HEK293T (cell line): ENCODE measurements at regions not wholly inside any gene's neighbourhood (a gene's known extent, or its start where the extent isn't known, plus 50 kb on each side); places are given as distances from the start of the nearest gene placed in this dataset.

Source experiments
- ELF4 ChIP-seq: fragments of 450-650 bp; IDR thresholded peaks from 2 replicates; pipeline ENCODE4 v1.6.1; 2017; ENCODE audit warnings: antibody characterized with exemption
- FOXA1 ChIP-seq: fragments of 450-650 bp; IDR thresholded peaks from 2 replicates; pipeline ENCODE4 v1.6.1; 2016; ENCODE audit warnings: mild to moderate bottlenecking
- FOXM1 ChIP-seq: fragments of 450-650 bp; IDR thresholded peaks from 2 replicates; pipeline ENCODE4 v1.6.1; 2017; ENCODE audit warnings: mild to moderate bottlenecking, borderline replicate concordance
- HDGF ChIP-seq: fragments of 450-650 bp; IDR thresholded peaks from 2 replicates; pipeline ENCODE4 v1.6.1; 2017; ENCODE audit warnings: antibody characterized with exemption, borderline replicate concordance
- L3MBTL2 ChIP-seq: fragments of 450-650 bp; conservative IDR thresholded peaks from 2 replicates; pipeline ENCODE4 v1.6.1; 2016; ENCODE audit warnings: mild to moderate bottlenecking

DNA sequence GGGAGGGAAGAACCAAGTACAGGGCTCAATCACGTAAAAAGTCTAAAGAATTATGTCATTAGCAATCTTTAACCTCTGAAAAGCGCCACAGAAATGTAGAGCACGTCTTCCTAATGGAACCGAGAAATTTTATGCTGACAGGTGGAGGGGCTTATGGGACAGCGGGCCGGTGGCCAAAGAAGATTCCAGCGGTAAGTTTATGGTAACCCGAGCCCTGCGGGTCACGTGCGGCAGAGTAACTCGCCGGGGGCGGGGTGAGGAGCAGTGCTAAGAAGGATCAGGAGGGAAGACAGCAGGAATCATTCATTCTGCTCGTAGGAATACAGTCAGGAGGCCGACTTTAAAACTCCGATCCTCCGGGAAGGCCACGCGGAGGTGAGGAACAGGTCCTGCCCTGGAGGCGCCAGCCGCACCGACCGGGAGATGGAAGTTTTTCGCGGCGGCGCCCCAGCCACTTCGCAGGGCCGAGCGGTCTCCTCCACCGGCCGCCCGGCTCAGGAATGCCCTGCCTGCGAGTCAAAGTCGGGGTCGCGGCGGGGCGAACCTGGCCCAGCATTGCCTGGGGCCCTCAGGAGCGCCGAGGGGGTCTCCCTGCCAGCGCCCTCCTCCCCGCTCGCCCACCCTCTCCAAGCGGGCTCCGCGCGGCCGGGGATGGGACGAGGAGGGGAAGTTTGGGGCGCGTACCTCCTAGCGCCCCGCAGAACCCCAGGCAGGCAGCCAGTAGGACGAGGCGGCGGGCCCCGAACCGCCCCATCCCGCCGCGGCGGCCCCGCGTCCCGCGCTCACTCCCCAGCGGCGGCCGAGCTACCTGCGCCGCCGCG is 101.8 kb downstream of the ESM1 start:
- TF ChIP-seq FOXM1 (no peak), HDGF (no peak), FOXA1 (no peak), ELF4 (no peak), L3MBTL2 (no peak)
